Lower lobe of right lung (tissue), 2 donors: ENCODE measurements at regions not wholly inside any gene's neighbourhood (a gene's known extent, or its start where the extent isn't known, plus 50 kb on each side); places are given as distances from the start of the nearest gene placed in this dataset.

Experiments used
- ATAC-seq, 2 donors: fragments of 200-7000 bp; cut with Tn5 transposase; one replicate each; pipeline ENCODE4 v1.9.1; 2020 to 2022; ENCODE audit warnings: mild to moderate bottlenecking in 2 of 2, moderate library complexity in 2 of 2
- DNase-seq: peaks from one replicate; pipeline ENCODE4 v3.0.0-alpha.2; 2020
- H3K27ac ChIP-seq: fragments of 200-600 bp; one replicate; pipeline ENCODE4 v1.8.0; 2022
- H3K27me3 ChIP-seq: fragments of 200-600 bp; one replicate; pipeline ENCODE4 v1.8.0; 2022; ENCODE audit warnings: low read depth
- H3K36me3 ChIP-seq: fragments of 200-600 bp; one replicate; pipeline ENCODE4 v1.8.0; 2022; ENCODE audit warnings: mild to moderate bottlenecking
- H3K4me1 ChIP-seq: fragments of 200-600 bp; one replicate; pipeline ENCODE4 v1.8.0; 2022
- H3K4me3 ChIP-seq: fragments of 200-600 bp; one replicate; pipeline ENCODE4 v1.8.0; 2022; ENCODE audit warnings: mild to moderate bottlenecking
- H3K9me3 ChIP-seq: fragments of 200-600 bp; one replicate; pipeline ENCODE4 v1.8.0; 2022
- intact Hi-C: fragments of 100-400 bp; cut with DNase I; formaldehyde crosslinking; loops from one replicate; pipeline ENCODE4 v1.11.0; 2022
- TF ChIP-seq, protein P1 (sequence below): fragments of 200-600 bp; IDR thresholded peaks from one replicate; pipeline ENCODE4 v1.8.0; 2022; ENCODE audit warnings: antibody characterized with exemption, mild to moderate bottlenecking
- donor health status: DM: no; HTN: yes; CAD: no; lungs with severe emphysema.

DNA sequence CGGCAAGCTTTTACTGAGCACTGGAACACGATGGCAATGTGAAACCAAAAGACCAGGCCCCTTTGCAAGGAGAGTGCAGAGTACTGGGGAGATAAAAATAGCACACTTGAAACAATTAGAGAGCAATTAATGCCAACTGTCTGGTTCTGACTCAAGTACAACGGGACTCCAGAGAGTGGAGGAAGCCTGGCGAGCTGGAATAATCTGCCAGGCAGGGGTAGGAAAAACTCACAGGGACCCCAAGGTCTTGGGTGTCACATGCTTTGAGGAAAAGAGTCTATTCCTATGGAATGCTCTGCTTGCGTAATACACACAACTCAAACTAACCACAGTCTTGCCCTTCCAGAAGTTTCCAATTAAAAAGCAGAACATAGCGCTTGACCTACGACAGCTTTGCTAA, 113.0 kb upstream of the CLMP start:
- DNase-seq (no peak), ATAC-seq (peak; percentile 59 to 66)
- no peak overlapping the region for H3K27ac ChIP-seq
- H3K9me3 ChIP-seq: no peaks in the 10 kb centered on the region
- TF ChIP-seq, protein P1, sequence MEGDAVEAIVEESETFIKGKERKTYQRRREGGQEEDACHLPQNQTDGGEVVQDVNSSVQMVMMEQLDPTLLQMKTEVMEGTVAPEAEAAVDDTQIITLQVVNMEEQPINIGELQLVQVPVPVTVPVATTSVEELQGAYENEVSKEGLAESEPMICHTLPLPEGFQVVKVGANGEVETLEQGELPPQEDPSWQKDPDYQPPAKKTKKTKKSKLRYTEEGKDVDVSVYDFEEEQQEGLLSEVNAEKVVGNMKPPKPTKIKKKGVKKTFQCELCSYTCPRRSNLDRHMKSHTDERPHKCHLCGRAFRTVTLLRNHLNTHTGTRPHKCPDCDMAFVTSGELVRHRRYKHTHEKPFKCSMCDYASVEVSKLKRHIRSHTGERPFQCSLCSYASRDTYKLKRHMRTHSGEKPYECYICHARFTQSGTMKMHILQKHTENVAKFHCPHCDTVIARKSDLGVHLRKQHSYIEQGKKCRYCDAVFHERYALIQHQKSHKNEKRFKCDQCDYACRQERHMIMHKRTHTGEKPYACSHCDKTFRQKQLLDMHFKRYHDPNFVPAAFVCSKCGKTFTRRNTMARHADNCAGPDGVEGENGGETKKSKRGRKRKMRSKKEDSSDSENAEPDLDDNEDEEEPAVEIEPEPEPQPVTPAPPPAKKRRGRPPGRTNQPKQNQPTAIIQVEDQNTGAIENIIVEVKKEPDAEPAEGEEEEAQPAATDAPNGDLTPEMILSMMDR: no peak
- peaks cover under 1% of the 10 kb centered on the region for H3K27me3 ChIP-seq
- no peaks in the 10 kb centered on the region for H3K36me3 ChIP-seq
- intact Hi-C loops: no loop called here
- no peak overlapping the region for H3K4me3 ChIP-seq
- no peaks in the 10 kb centered on the region for H3K4me1 ChIP-seq

GRCh38 chr11:123307276-123307675, 112.2 kb upstream of the CLMP start:
- intact Hi-C loops: no loop called here

GRCh38 chr11:123306531-123306930, 111.5 kb upstream of the CLMP start:
- H3K4me1 ChIP-seq: peaks cover 15% of the 10 kb centered on the region
- H3K27me3 ChIP-seq: peaks cover 15% of the 10 kb centered on the region
- H3K9me3 ChIP-seq: no peaks in the 10 kb centered on the region
- H3K27ac ChIP-seq: no peak overlapping the region
- H3K4me3 ChIP-seq: no peak overlapping the region
- intact Hi-C loops: no loop called here
- TF ChIP-seq, protein P1: no peak
- H3K36me3 ChIP-seq: no peaks in the 10 kb centered on the region
- ATAC-seq (no peak), DNase-seq (no peak)

More at GRCh38 chr11:123307276-123307675, 112.2 kb upstream of the CLMP start:
- ATAC-seq (no peak), DNase-seq (no peak)
- TF ChIP-seq, protein P1: no peak
- H3K27me3 ChIP-seq: peaks cover 8% of the 10 kb centered on the region
- no peak overlapping the region for H3K27ac ChIP-seq
- no peak overlapping the region for H3K4me3 ChIP-seq
- H3K9me3 ChIP-seq: no peaks in the 10 kb centered on the region
- no peaks in the 10 kb centered on the region for H3K36me3 ChIP-seq
- peaks cover 8% of the 10 kb centered on the region for H3K4me1 ChIP-seq

DNA sequence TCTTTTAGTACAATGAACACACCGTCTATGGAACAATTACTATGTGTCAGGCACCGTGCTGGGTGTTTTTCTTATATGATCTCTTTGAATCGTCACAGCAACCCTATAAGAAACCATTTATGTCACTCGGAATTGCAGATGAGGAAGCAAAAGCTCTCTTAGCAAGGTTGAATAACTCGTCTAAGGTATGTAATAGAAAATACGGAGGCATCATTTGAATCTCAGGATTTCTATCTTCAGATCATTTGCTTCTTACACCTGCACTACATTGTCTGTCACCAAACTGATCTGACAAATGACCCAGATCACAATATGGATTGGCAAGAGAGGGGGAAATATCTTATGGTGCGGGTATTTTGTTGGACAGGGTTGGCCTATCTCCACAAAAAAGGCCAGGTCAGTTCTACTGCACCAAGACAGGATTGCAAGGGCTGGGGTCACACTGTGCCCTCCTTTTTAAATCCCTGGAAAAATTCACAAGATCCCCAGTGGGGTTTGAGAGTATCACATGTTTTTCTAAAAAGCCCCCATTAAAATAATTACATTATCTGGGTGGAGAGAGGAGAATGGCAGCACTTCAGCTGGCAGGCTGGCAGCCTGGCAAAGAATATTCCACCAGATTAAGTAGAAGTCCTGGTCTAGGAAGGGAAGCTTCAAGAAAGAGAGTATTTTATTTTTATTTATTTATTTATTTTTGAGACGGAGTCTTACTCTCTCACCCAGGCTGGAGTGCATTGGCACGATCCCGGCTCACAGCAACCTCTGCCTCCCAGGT, 110.7 kb upstream of the CLMP start:
- intact Hi-C loops: no loop called here

GRCh38 chr11:123304828-123305466, 109.9 kb upstream of the CLMP start:
- H3K27ac ChIP-seq: no peak overlapping the region
- TF ChIP-seq, protein P1: no peak
- peaks cover 21% of the 10 kb centered on the region for H3K4me1 ChIP-seq
- DNase-seq (no peak), ATAC-seq (peak in 1 of 2 donors; percentile 22)
- intact Hi-C loops: loop anchor here (5.0 kb wide), 1 partner anchor 172 kb away; no protein-coding TSS in a partner anchor
- H3K27me3 ChIP-seq: peaks cover 19% of the 10 kb centered on the region
- no peaks in the 10 kb centered on the region for H3K36me3 ChIP-seq
- no peaks in the 10 kb centered on the region for H3K9me3 ChIP-seq
- H3K4me3 ChIP-seq: no peak overlapping the region

More for the DNA sequence above, 110.7 kb upstream of the CLMP start:
- Histone ChIP-seq H3K9me3 (no peaks in the 10 kb centered on the region), H3K27me3 (peaks cover 17% of the 10 kb centered on the region), H3K36me3 (no peaks in the 10 kb centered on the region), H3K27ac (no peak overlapping the region), H3K4me1 (peaks cover 21% of the 10 kb centered on the region), H3K4me3 (no peak overlapping the region)
- DNase-seq (no peak), ATAC-seq (no peak)
- TF ChIP-seq, protein P1: no peak
